GM18498 (cell line): ENCODE measurements at regions not wholly inside any gene's neighbourhood (a gene's known extent, or its start where the extent isn't known, plus 50 kb on each side); places are given as distances from the start of the nearest gene placed in this dataset.
"Not testable (repeated sequence)": the region's sequence is repeated elsewhere in the genome, so short reads cannot be mapped to it uniquely, and the experiment has no call there.

Source experiments
- ATAC-seq: cut with Tn5 transposase; IDR thresholded peaks from one replicate; pipeline ENCODE4 v1.9.1; 2021; ENCODE audit warnings: mild to moderate bottlenecking, moderate library complexity; ENCODE audit not compliant: unreplicated experiment

GRCh38 chr3:168977716-168978374 lies 685.7 kb downstream of the MECOM start:
- ATAC-seq = no peak

GRCh38 chr3:168976969-168977368 lies 686.5 kb downstream of the MECOM start:
- ATAC-seq = no peak

GRCh38 chr3:168975576-168975975 lies 687.9 kb downstream of the MECOM start:
- ATAC-seq = no peak

- no peak for ATAC-seq
Measured at GRCh38 chr3:168974617-168975403, 688.7 kb downstream of the MECOM start.

DNA sequence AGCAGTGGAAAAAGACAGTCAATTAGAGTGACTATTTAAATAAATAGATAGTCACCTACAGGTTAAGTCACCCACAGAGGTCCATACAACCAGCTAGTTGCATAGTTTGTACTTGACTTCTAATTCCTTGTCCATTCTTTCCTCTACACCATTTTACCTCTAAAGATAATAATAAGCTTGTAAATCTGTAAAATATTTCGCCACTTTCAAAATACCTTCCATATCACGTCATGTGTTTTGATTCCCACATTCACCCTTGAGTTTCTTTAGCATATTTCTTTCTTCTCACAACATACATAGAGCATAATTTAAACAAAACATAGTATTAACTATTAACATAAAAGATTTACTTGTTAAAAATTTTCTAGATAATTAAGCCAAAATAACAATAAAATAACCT lies 689.6 kb downstream of the MECOM start:
- ATAC-seq = no peak

GRCh38 chr3:168973206-168973605 lies 690.3 kb downstream of the MECOM start:
- ATAC-seq = no peak

GRCh38 chr3:168968609-168969008 lies 694.9 kb downstream of the MECOM start:
- ATAC-seq = no peak

DNA sequence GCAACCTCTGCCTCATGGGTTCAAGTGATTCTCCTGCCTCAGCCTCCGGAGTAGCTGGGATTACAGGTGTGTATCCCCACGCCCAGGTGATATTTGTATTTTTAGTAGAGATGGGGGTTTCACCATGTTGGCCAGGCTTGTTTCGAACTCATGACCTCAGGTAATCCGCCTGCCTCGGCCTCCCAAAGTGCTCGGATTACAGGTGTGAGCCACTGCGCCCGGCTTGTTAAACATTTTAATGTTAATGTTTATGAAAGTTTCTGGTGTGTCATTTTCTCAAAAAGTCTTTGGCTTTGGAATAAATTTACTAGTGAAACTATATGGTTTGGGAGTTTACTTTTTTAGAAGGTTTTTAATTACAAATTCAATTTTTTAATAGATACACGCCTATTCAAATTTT lies 698.8 kb downstream of the MECOM start:
- no peak for ATAC-seq

DNA sequence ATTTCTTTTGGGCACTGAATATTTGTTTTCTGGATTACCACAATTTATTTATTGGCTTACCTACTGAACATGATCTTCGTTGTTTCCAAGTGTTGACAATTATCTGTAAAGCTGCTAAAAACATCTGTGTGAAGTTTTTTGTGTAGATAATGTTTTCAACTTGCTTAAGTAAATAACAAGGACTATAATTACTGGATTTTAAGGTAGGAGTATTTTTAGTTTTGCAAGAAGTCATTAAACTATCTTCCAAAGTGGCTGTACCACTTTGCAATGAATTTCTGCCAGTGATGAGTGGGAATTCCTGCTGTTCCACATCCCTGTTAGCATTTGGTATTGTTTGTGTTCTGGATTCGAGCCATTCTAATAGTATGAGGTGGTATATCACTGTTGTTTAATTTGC lies 702.2 kb downstream of the MECOM start:
- ATAC-seq = no peak

DNA sequence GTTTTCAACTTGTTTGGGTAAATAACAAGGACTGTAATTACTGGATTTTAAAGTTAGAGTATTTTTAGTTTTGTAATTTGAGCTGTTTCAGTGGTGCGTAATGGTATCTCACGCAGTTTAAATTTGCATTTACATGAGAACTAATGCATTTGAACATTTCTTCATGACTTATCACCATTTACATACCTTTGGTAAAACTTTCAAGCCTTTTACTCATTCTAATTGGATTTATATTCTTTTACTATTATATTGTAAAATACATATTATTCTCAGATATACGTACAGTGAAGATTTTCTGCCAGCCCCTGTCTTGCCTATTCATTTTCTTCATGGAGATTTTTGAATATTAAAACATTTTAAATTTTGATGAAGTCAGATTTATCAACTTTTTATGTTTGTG lies 703.8 kb downstream of the MECOM start:
- no peak for ATAC-seq

DNA sequence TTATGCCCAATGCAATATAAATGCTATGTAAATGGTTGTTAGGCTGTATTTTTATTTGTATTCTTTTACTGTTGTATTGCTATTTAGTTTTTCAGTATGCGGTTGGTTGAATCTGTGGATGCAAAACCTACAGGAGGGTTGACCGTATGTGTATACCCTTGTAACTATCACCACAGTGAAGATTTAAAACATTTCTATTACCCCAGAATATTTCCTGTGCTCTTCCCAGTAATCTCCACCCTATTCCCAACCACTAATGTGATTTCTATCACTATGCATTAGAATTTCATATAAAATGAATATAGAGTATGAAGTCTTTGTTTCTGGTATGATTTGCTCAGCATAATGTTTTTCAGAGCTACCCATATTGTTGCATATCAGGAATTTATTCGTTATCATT lies 705.0 kb downstream of the MECOM start:
- ATAC-seq = no peak

DNA sequence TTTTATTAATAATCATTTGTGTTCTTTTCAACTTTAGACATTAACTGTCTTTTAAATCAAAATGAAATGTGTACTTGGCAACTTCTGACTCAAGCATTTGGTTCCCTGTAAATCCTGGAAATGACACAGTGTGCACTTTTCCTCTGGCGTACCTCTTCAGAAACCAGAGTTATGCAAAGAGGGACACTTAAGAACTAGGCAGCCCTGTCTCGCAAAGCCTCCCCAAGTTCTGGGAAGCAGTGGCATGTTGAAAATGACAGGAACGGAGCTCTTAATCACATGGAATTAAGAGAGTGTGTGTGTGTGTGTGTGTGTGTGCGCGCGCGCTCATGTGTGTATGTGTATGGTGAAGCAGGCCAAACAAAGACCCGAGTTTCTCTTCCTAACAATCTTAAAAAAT lies 707.4 kb downstream of the MECOM start:
- no peak for ATAC-seq

GRCh38 chr3:168952551-168952950 lies 711.0 kb downstream of the MECOM start:
- no peak for ATAC-seq

GRCh38 chr3:168951884-168952283 lies 711.6 kb downstream of the MECOM start:
- ATAC-seq = no peak

DNA sequence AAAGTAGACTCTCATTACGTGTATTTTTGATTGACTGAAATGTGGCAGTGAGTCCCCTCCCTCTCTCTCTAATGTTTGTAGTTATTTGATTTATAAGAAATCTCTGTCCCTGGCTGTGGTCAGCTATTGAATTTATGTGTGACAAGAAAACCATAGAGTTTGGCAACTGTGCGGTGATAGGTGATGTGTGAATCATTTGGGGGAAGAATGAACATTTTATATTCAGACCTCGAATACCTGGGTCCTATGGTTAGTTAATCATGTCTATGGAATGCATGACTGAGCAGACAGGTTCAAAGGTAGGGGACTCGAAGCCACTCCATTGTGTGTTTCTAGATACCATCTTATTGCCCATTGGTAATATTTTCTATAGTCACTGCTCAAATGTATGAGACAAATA lies 712.1 kb downstream of the MECOM start:
- ATAC-seq = no peak

DNA sequence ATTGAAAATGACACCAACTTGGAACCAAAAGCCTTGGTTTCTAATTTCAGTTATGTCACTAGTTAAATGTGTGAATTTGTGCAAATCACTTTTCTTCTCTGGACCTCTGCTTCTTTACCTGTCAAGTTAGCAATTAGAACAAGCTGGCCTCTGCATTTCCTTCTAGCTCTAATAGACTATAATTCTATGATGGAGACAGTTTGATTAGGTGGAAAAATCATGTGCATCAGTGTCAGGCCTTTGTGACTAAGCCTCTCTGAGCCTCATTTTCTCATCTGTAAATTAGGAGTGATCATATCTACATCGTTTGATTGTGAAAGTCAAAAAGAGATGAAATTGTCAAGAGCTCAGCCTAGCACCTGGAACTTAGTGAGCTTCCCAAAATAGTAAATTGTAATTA lies 712.9 kb downstream of the MECOM start:
- no peak for ATAC-seq

GRCh38 chr3:168939651-168940238 lies 723.8 kb downstream of the MECOM start:
- ATAC-seq = no peak

GRCh38 chr3:168933614-168934013 lies 729.9 kb downstream of the MECOM start:
- ATAC-seq = no peak

GRCh38 chr3:168929997-168930396 lies 733.5 kb downstream of the MECOM start:
- not testable (repeated sequence) for ATAC-seq

- ATAC-seq = no peak
Measured at GRCh38 chr3:168926426-168926825, 737.1 kb downstream of the MECOM start.

DNA sequence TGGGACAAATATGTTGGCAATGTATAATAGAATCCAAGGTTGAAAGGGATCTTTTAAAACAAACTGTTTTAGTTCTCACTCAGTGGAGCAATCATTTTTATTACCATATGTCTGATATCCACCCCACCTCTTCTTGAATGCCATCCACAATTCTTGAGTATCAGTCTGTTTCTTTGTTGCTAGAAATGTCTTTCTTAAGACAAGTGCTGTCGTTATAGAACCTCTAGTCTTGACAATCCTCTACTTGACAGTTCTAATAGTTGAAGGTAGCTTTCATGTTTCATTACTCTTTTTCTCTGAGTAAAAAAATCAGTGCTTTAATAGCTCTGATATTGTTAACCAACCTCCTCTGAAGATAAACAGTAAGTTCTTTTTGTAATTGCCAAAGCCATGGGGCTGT lies 737.9 kb downstream of the MECOM start:
- no peak for ATAC-seq

DNA sequence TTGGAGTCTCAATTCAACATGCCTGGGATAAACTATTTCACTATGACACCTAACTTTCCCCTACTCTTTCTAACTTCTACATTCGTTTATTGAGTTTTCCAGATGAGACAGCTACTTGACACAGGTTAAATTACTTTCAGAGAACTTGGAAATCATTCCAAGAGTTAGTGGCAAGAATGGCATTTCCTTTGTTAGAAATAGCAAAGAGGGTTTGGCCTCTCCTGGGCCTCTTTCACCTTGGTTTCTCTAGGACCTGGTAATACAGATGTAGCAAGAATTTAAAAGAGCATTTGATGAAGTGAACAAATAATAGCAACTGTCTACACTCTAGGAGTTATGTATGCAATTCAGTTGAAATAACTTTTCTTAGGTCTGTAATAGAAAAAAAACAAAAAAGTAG lies 748.9 kb downstream of the MECOM start:
- no peak for ATAC-seq
